H1 (cell line): ENCODE measurements at regions not wholly inside any gene's neighbourhood (a gene's known extent, or its start where the extent isn't known, plus 50 kb on each side); places are given as distances from the start of the nearest gene placed in this dataset.

Experiments used
- CTCF ChIA-PET: fragments of 300-600 bp; sonication (Branson Sonifier 250); formaldehyde crosslinking; loops from one replicate; lab custom pipeline; 2021; ENCODE audit not compliant: partially characterized antibody; lab: Charles Lee
- POLR2A ChIA-PET: fragments of 300-600 bp; sonication (Branson Sonifier 250); formaldehyde crosslinking; loops from one replicate; lab custom pipeline; 2021; ENCODE audit warnings: inconsistent platforms; ENCODE audit not compliant: partially characterized antibody; lab: Charles Lee
- DNase-seq, 2 experiments: peaks; one replicate each; pipeline versions ENCODE4 v3.0.0 to v3.0.0-alpha.2; 2010 to 2022; ENCODE audit warnings: low spot score in 2 of 2, low read depth in 1 of 2, mixed read lengths in 1 of 2
- FAIRE-seq: peaks from 2 replicates; lab custom pipeline; 2011; peaks lifted over from hg19 to GRCh38; lab: Jason Lieb, UNC
- H2AFZ ChIP-seq: 2 replicates; pipeline ENCODE4 v1.8.1; 2012; ENCODE audit warnings: low read length, inconsistent platforms
- H2AK5ac ChIP-seq: 2 replicates; pipeline ENCODE4 v1.6.1; 2013; ENCODE audit warnings: low read depth, low read length
- H2BK120ac ChIP-seq: replicated peaks from 2 replicates; pipeline ENCODE3; 2013; ENCODE audit warnings: low read depth, low read length, inconsistent platforms
- H2BK12ac ChIP-seq: 2 replicates; pipeline ENCODE4 v1.6.1; 2013; ENCODE audit warnings: low read depth, low read length
- H2BK15ac ChIP-seq: 2 replicates; pipeline ENCODE4 v1.6.1; 2013; ENCODE audit warnings: low read length
- H2BK20ac ChIP-seq: 2 replicates; pipeline ENCODE4 v1.6.1; 2013; ENCODE audit warnings: low read length
- H2BK5ac ChIP-seq: 2 replicates; pipeline ENCODE4 v1.6.1; 2013; ENCODE audit warnings: low read depth, low read length
- H3K14ac ChIP-seq: 2 replicates; pipeline ENCODE4 v1.6.1; 2013; ENCODE audit warnings: inconsistent platforms; ENCODE audit not compliant: insufficient read length
- H3K18ac ChIP-seq: 2 replicates; pipeline ENCODE4 v1.6.1; 2013; ENCODE audit warnings: low read length; ENCODE audit errors: extremely low read depth
- H3K23ac ChIP-seq: 2 replicates; pipeline ENCODE4 v1.6.1; 2013; ENCODE audit warnings: inconsistent platforms; ENCODE audit not compliant: insufficient read length
- H3K23me2 ChIP-seq: 2 replicates; pipeline ENCODE4 v1.6.1; 2013; ENCODE audit warnings: low read depth, low read length
- H3K27ac ChIP-seq: 2 replicates; pipeline ENCODE4 v1.6.1; 2011; ENCODE audit warnings: low read depth, low read length, inconsistent platforms
- H3K27me3 ChIP-seq, 4 experiments: replicated peaks in 1 of 4; 1 replicate in 1 of 4; 2 replicates in 3 of 4; pipeline versions ENCODE4 v1.6.1 to v1.8.1; 2011 to 2013; ENCODE audit warnings: low read length in 3 of 4, mild to moderate bottlenecking in 3 of 4, inconsistent platforms in 2 of 4, mixed read lengths in 2 of 4, moderate library complexity in 1 of 4; ENCODE audit not compliant: control insufficient read depth in 3 of 4, insufficient read depth in 3 of 4; ENCODE audit errors: extremely low read depth in 1 of 4
- H3K36me3 ChIP-seq, 4 experiments: 2 replicates each; pipeline versions ENCODE4 v1.6.1 to v1.8.1; 2011 to 2013; ENCODE audit warnings: mild to moderate bottlenecking in 4 of 4, low read length in 3 of 4, moderate library complexity in 2 of 4, control low read depth in 1 of 4, inconsistent platforms in 1 of 4; ENCODE audit not compliant: insufficient read depth in 4 of 4, control insufficient read depth in 2 of 4
- H3K4ac ChIP-seq: replicated peaks from 2 replicates; pipeline ENCODE3; 2013; ENCODE audit warnings: low read length, low read depth, mixed read lengths, inconsistent platforms; ENCODE audit not compliant: insufficient read length
- H3K4me1 ChIP-seq, 4 experiments: replicated peaks in 1 of 4; 1 replicate in 1 of 4; 2 replicates in 3 of 4; pipeline versions ENCODE4 v1.6.1 to v1.8.1; 2011 to 2013; ENCODE audit warnings: low read length in 3 of 4, inconsistent platforms in 2 of 4, mixed read lengths in 1 of 4; ENCODE audit not compliant: insufficient read depth in 4 of 4, control insufficient read depth in 3 of 4
- H3K4me2 ChIP-seq, 2 experiments: 2 replicates each; pipeline versions ENCODE4 v1.6.1 to v1.8.1; 2011 to 2013; ENCODE audit warnings: low read depth in 2 of 2, low read length in 2 of 2, control low read depth in 1 of 2, inconsistent platforms in 1 of 2, mild to moderate bottlenecking in 1 of 2; ENCODE audit not compliant: insufficient read depth in 1 of 2
- H3K4me3 ChIP-seq, 4 experiments: fragments of 200-600, 300-600 bp in 1 of 4; sonication (generic), shearing (Covaris generic), sonication (Bioruptor Twin) in 1 of 4; 2 replicates each; pipeline versions ENCODE4 v1.5.1 to v1.8.1; 2011 to 2016; ENCODE audit warnings: low read length in 4 of 4, low read depth in 3 of 4, control low read depth in 2 of 4, inconsistent platforms in 2 of 4, mild to moderate bottlenecking in 2 of 4, mixed read lengths in 1 of 4, moderate library complexity in 1 of 4; ENCODE audit not compliant: insufficient read depth in 2 of 4; ENCODE audit errors: extremely low read depth in 1 of 4
- H3K56ac ChIP-seq: replicated peaks from 2 replicates; pipeline ENCODE3; 2013; ENCODE audit warnings: low read depth, mild to moderate bottlenecking, mixed read lengths, low read length, inconsistent platforms; ENCODE audit not compliant: insufficient read length
- H3K79me1 ChIP-seq: 2 replicates; pipeline ENCODE4 v1.6.1; 2013; ENCODE audit warnings: low read depth, low read length, control low read depth
- H3K79me2 ChIP-seq, 2 experiments: 2 replicates each; pipeline versions ENCODE4 v1.6.1 to v1.8.1; 2012 to 2013; ENCODE audit warnings: low read length in 2 of 2, mild to moderate bottlenecking in 2 of 2, inconsistent platforms in 1 of 2; ENCODE audit not compliant: insufficient read depth in 2 of 2, control insufficient read depth in 1 of 2
- H3K9ac ChIP-seq, 4 experiments: replicated peaks in 1 of 4; 1 replicate in 1 of 4; 2 replicates in 3 of 4; pipeline versions ENCODE4 v1.6.1 to v1.8.1; 2011 to 2013; ENCODE audit warnings: low read depth in 3 of 4, low read length in 3 of 4, control low read depth in 2 of 4, mild to moderate bottlenecking in 2 of 4, moderate library complexity in 2 of 4, inconsistent platforms in 1 of 4; ENCODE audit errors: extremely low read depth in 1 of 4
- H3K9me3 ChIP-seq, 2 experiments: 2 replicates each; pipeline versions ENCODE4 v1.6.1 to v1.8.1; 2012 to 2013; ENCODE audit warnings: mild to moderate bottlenecking in 2 of 2, moderate library complexity in 2 of 2, control low read depth in 1 of 2, inconsistent platforms in 1 of 2, low read depth in 1 of 2, low read length in 1 of 2, mixed read lengths in 1 of 2; ENCODE audit not compliant: insufficient read depth in 2 of 2
- H4K20me1 ChIP-seq, 2 experiments: replicated peaks in 1 of 2; 2 replicates each; pipeline versions ENCODE3 to v1.8.1; 2011 to 2013; ENCODE audit warnings: inconsistent platforms in 2 of 2, low read length in 2 of 2, mild to moderate bottlenecking in 1 of 2; ENCODE audit not compliant: insufficient read depth in 2 of 2, control insufficient read depth in 1 of 2
- H4K5ac ChIP-seq: 2 replicates; pipeline ENCODE4 v1.6.1; 2013; ENCODE audit warnings: low read length, low read depth, mixed read lengths, inconsistent platforms; ENCODE audit not compliant: insufficient read length
- H4K8ac ChIP-seq: 2 replicates; pipeline ENCODE4 v1.8.0; 2013; ENCODE audit warnings: mild to moderate bottlenecking, moderate library complexity, low read length, inconsistent platforms; ENCODE audit not compliant: insufficient read depth; ENCODE audit errors: extremely low read depth
- H4K91ac ChIP-seq: replicated peaks from 2 replicates; pipeline ENCODE3; 2013; ENCODE audit warnings: low read length, mixed read lengths, inconsistent platforms; ENCODE audit not compliant: insufficient read length
- CHD2 ChIP-seq: IDR thresholded peaks from 2 replicates; pipeline ENCODE4 v1.6.1; 2012; ENCODE audit warnings: low read length, improper control_type of control experiment
- EGR1 ChIP-seq: IDR thresholded peaks from 2 replicates; pipeline ENCODE4 v1.6.1; 2011; ENCODE audit warnings: low read depth, low read length, borderline replicate concordance
- EP300 ChIP-seq, 2 experiments: IDR thresholded peaks; 1 replicate in 1 of 2; 2 replicates in 1 of 2; pipeline ENCODE4 v1.6.1; 2011 to 2012; ENCODE audit warnings: low read depth in 2 of 2, low read length in 2 of 2, mild to moderate bottlenecking in 2 of 2, borderline replicate concordance in 1 of 2, inconsistent platforms in 1 of 2, moderate library complexity in 1 of 2
- GTF2F1 ChIP-seq: IDR thresholded peaks from 2 replicates; pipeline ENCODE4 v1.6.1; 2012; ENCODE audit warnings: low read depth, low read length, improper control_type of control experiment, borderline replicate concordance
- HDAC2 ChIP-seq, 2 experiments: fragments of 300-600 bp in 1 of 2; sonication (generic) in 1 of 2; IDR thresholded peaks; 2 replicates each; pipeline ENCODE4 v1.6.1; 2011 to 2012; ENCODE audit warnings: low read depth in 2 of 2, low read length in 2 of 2, mild to moderate bottlenecking in 2 of 2, moderate library complexity in 2 of 2, borderline replicate concordance in 1 of 2, inconsistent platforms in 1 of 2
- KDM5A ChIP-seq: fragments of 200-600 bp; IDR thresholded peaks from 2 replicates; pipeline ENCODE4 v1.7.1; 2012; ENCODE audit warnings: mild to moderate bottlenecking, low read length, inconsistent platforms, mixed read lengths
- MAFK ChIP-seq: IDR thresholded peaks from 2 replicates; pipeline ENCODE4 v1.6.1; 2012; ENCODE audit warnings: low read depth, mild to moderate bottlenecking, improper control_type of control experiment, low read length
- NANOG ChIP-seq: IDR thresholded peaks from 2 replicates; pipeline ENCODE4 v1.6.1; 2011; ENCODE audit warnings: low read length, low read depth, mild to moderate bottlenecking, inconsistent platforms; ENCODE audit not compliant: insufficient read depth, poor library complexity, severe bottlenecking
- RFX5 ChIP-seq: IDR thresholded peaks from 2 replicates; pipeline ENCODE4 v1.6.1; 2011; ENCODE audit warnings: low read depth, low read length, improper control_type of control experiment, borderline replicate concordance
- SAP30 ChIP-seq: fragments of 300-600 bp; sonication (generic); IDR thresholded peaks from 2 replicates; pipeline ENCODE4 v1.7.1; 2012; ENCODE audit warnings: low read length, moderate library complexity, mild to moderate bottlenecking, inconsistent platforms; ENCODE audit not compliant: insufficient read depth, insufficient replicate concordance
- SIN3A ChIP-seq, 2 experiments: IDR thresholded peaks in 1 of 2; conservative IDR thresholded peaks in 1 of 2; 2 replicates each; pipeline ENCODE4 v1.6.1; 2011 to 2012; ENCODE audit warnings: low read length in 2 of 2, improper control_type of control experiment in 1 of 2, low read depth in 1 of 2, mild to moderate bottlenecking in 1 of 2
- SP4 ChIP-seq: IDR thresholded peaks from 2 replicates; pipeline ENCODE4 v1.6.1; 2012; ENCODE audit warnings: low read length, inconsistent platforms
- SUZ12 ChIP-seq: fragments of 200-600 bp; sonication (generic); IDR thresholded peaks from 2 replicates; pipeline ENCODE4 v1.6.1; 2012; ENCODE audit warnings: mild to moderate bottlenecking, inconsistent platforms, low read length, moderate library complexity, mixed read lengths
- ZNF274 ChIP-seq: IDR thresholded peaks from 2 replicates; pipeline ENCODE4 v1.7.0; 2012; ENCODE audit warnings: low read length, borderline replicate concordance; ENCODE audit errors: extremely low read depth
- WGBS, 2 experiments: shearing (Covaris generic) in 1 of 2; methylation state at CpG; one replicate each; pipeline versions ENCODE4 v1.1.6 to v1.1.7; 2013 to 2015; ENCODE audit warnings: low lambda C conversion rate in 2 of 2, mixed read lengths in 2 of 2, inconsistent platforms in 1 of 2, low coverage in 1 of 2, missing lambda C conversion rate in 1 of 2; ENCODE audit not compliant: insufficient replicate concordance in 2 of 2, insufficient coverage in 1 of 2, insufficient read length in 1 of 2; ENCODE audit errors: extremely low coverage in 1 of 2, missing lambda C conversion rate in 1 of 2; 5-methylcytosine and 5-hydroxymethylcytosine counted together

GRCh38 chr2:183493040-183493439 is 368.8 kb downstream of the NUP35 start:
- Histone ChIP-seq H3K79me1 (no peaks in the 10 kb centered on the region), H2BK15ac (peak overlapping the region; percentile 62; the same call in 1 of the 2 replicates), H3K9ac (no peak overlapping the region), H4K20me1 (no peaks in the 10 kb centered on the region), H3K27me3 (no peaks in the 10 kb centered on the region), H3K4ac (no peak overlapping the region), H3K27ac (no peak overlapping the region), H3K4me1 (peaks cover 0 to 5% (median 2%) of the 10 kb centered on the region in 4 experiments; a peak in 2 of 7 replicates), H3K23me2 (no peaks in the 10 kb centered on the region), H3K56ac (no peak overlapping the region), H2BK20ac (no peak overlapping the region), H3K18ac (no peak overlapping the region), H3K4me3 (no peak overlapping the region), H3K9me3 (no peaks in the 10 kb centered on the region), H3K4me2 (no peak overlapping the region), H3K79me2 (no peaks in the 10 kb centered on the region), H2BK5ac (no peak overlapping the region), H3K14ac (no peak overlapping the region), H2AFZ (0 out of 2 replicates have a peak overlapping the region, but pooled peaks have one; percentile 76), H2AK5ac (no peak overlapping the region), H4K91ac (no peak overlapping the region), H4K8ac (no peak overlapping the region), H4K5ac (no peak overlapping the region), H2BK12ac (no peak overlapping the region), H2BK120ac (no peak overlapping the region), H3K23ac (no peak overlapping the region), H3K36me3 (no peaks in the 10 kb centered on the region)
- CTCF ChIA-PET = interaction anchor here (1.0 kb wide), 1 partner anchor 198 kb away, joined by 3 read pairs; no protein-coding TSS in a partner anchor
- POLR2A ChIA-PET = no interaction called here
- WGBS, 2 experiments = 92% methylated on average over 5 of the region's 5 CpGs; no CpG with 5 or more reads in 1 of the 2 experiments
- FAIRE-seq = no peak
- no peak for DNase-seq
- no peak for TF ChIP-seq SAP30
- no peak for TF ChIP-seq CHD2
- TF ChIP-seq SIN3A (conservative IDR thresholded peaks at IDR 0.05 in 1 of 2, IDR thresholded peaks at IDR 0.05 in 1 of 2; ENCODE audit: low read depth in 1 of 2, low read length in 2 of 2) = no peak
- TF ChIP-seq ZNF274 = no peak
- TF ChIP-seq MAFK = no peak
- TF ChIP-seq GTF2F1 = no peak
- no peak for TF ChIP-seq SP4
- TF ChIP-seq KDM5A = no peak
- no peak for TF ChIP-seq HDAC2 (IDR thresholded peaks at IDR 0.05; ENCODE audit: borderline replicate concordance in 1 of 2, low read depth in 2 of 2, low read length in 2 of 2)
- no peak for TF ChIP-seq EP300 (IDR thresholded peaks at IDR 0.05; ENCODE audit: borderline replicate concordance in 1 of 2, low read depth in 2 of 2, low read length in 2 of 2)
- TF ChIP-seq NANOG = no peak
- TF ChIP-seq SUZ12 = no peak
- no peak for TF ChIP-seq EGR1
- TF ChIP-seq RFX5 = no peak
